ENCODE measurements at regions not wholly inside any gene's neighbourhood (a gene's known extent, or its start where the extent isn't known, plus 50 kb on each side); places are given as distances from the start of the nearest gene placed in this dataset.

- POLR2A ChIA-PET = no interaction called here
- no peak for DNase-seq (ENCODE audit: low read depth, low spot score)
- no peak for TF ChIP-seq CTCF (IDR thresholded peaks at IDR 0.05; ENCODE audit: insufficient read depth, low read length, missing control alignments)
- H3K4me3 ChIP-seq (ENCODE audit: low read depth, low read length) = no peak overlapping the region
- CTCF ChIA-PET = interaction anchor here (0.6 kb wide), 1 partner anchor 811 kb away, joined by 3 read pairs; no protein-coding TSS in a partner anchor
These were observed 606.5 kb upstream of the MGMT start for GRCh38 chr10:128860574-128860973.

GRCh38 chr10:128861018-128861901 is 605.8 kb upstream of the MGMT start:
- DNase-seq (ENCODE audit: low read depth, low spot score) = no peak
- no peak for TF ChIP-seq CTCF (IDR thresholded peaks at IDR 0.05; ENCODE audit: insufficient read depth, low read length, missing control alignments)
- no peak overlapping the region for H3K4me3 ChIP-seq (ENCODE audit: low read depth, low read length)
- CTCF ChIA-PET = no interaction called here
- POLR2A ChIA-PET = no interaction called here

GRCh38 chr10:128863411-128863810 is 603.6 kb upstream of the MGMT start:
- CTCF ChIA-PET = no interaction called here
- POLR2A ChIA-PET = no interaction called here
- DNase-seq (ENCODE audit: low read depth, low spot score) = no peak
- H3K4me3 ChIP-seq (ENCODE audit: low read depth, low read length) = no peak overlapping the region
- TF ChIP-seq CTCF (IDR thresholded peaks at IDR 0.05; ENCODE audit: insufficient read depth, low read length, missing control alignments) = no peak

GRCh38 chr10:128863823-128864405 is 603.1 kb upstream of the MGMT start:
- no peak for DNase-seq (ENCODE audit: low read depth, low spot score)
- ChIA-PET POLR2A (no interaction called here), CTCF (no interaction called here)
- TF ChIP-seq CTCF (IDR thresholded peaks at IDR 0.05; ENCODE audit: insufficient read depth, low read length, missing control alignments) = no peak
- no peak overlapping the region for H3K4me3 ChIP-seq (ENCODE audit: low read depth, low read length)

GRCh38 chr10:128864554-128865295 is 602.3 kb upstream of the MGMT start:
- ChIA-PET POLR2A (no interaction called here), CTCF (no interaction called here)
- no peak for DNase-seq (ENCODE audit: low read depth, low spot score)
- no peak overlapping the region for H3K4me3 ChIP-seq (ENCODE audit: low read depth, low read length)
- TF ChIP-seq CTCF (IDR thresholded peaks at IDR 0.05; ENCODE audit: insufficient read depth, low read length, missing control alignments) = no peak
